Heart right ventricle (tissue), 16 donors: ENCODE measurements at regions not wholly inside any gene's neighbourhood (a gene's known extent, or its start where the extent isn't known, plus 50 kb on each side); places are given as distances from the start of the nearest gene placed in this dataset.

Experiments used
- ATAC-seq, 8 donors: fragments of 200-7000 bp; cut with Tn5 transposase; one replicate each; pipeline ENCODE4 v1.9.1; 2020; ENCODE audit warnings: mild to moderate bottlenecking in 8 of 8, moderate library complexity in 8 of 8, moderate number of reproducible peaks in 1 of 8
- DNase-seq, 2 donors: peaks; one replicate each; pipeline ENCODE4 v3.0.0-alpha.2; 2020
- H3K27ac ChIP-seq, 10 donors: fragments of 200-600 bp; sonication (generic) in 2 of 10; one replicate each; pipeline versions ENCODE4 v1.5.0 to v1.8.0; 2020 to 2022; ENCODE audit warnings: mild to moderate bottlenecking in 3 of 10
- H3K27me3 ChIP-seq, 7 donors: fragments of 200-600 bp; one replicate each; pipeline ENCODE4 v1.8.0; 2021 to 2022; ENCODE audit warnings: mild to moderate bottlenecking in 2 of 7
- H3K36me3 ChIP-seq, 9 donors: fragments of 200-600 bp; sonication (generic) in 1 of 9; one replicate each; pipeline versions ENCODE4 v1.5.0 to v1.8.0; 2020 to 2022; ENCODE audit warnings: mild to moderate bottlenecking in 2 of 9
- H3K4me1 ChIP-seq, 9 donors: fragments of 200-600 bp; sonication (generic) in 1 of 9; one replicate each; pipeline versions ENCODE4 v1.5.0 to v1.8.0; 2020 to 2022; ENCODE audit warnings: mild to moderate bottlenecking in 4 of 9
- H3K4me3 ChIP-seq, 10 donors: fragments of 200-600 bp; sonication (generic) in 2 of 10; one replicate each; pipeline versions ENCODE4 v1.5.0 to v1.8.0; 2020 to 2022; ENCODE audit warnings: mild to moderate bottlenecking in 7 of 10, moderate library complexity in 2 of 10
- H3K9me3 ChIP-seq, 11 donors: fragments of 200-600 bp in 10 of 11; sonication (generic) in 2 of 11; one replicate each; pipeline versions ENCODE4 v1.5.0 to v1.8.0; 2013 to 2022; ENCODE audit warnings: mild to moderate bottlenecking in 2 of 11, control low read depth in 1 of 11, moderate library complexity in 1 of 11
- CTCF ChIP-seq, 9 donors: fragments of 200-600 bp; sonication (generic) in 2 of 9; IDR thresholded peaks; one replicate each; pipeline versions ENCODE4 v1.5.0 to v1.8.0; 2021 to 2022; ENCODE audit warnings: antibody characterized with exemption in 9 of 9, mild to moderate bottlenecking in 5 of 9, moderate library complexity in 1 of 9
- WGBS, 2 donors: extraction: QIAGEN DNeasy Blood & Tissue Kit; methylation state at CpG; one replicate each; pipeline ENCODE4 v1.1.7; 2013; ENCODE audit warnings: inconsistent platforms in 1 of 2; 5-methylcytosine and 5-hydroxymethylcytosine counted together
- intact Hi-C, 10 donors: fragments of 100-400 bp; cut with DNase I; formaldehyde crosslinking; loops; one replicate each; pipeline versions ENCODE4 v1.11.1 to v1.14.2; 2022
- donor health status: Arrhythmogenic right ventricular cardiomyopathy.
- donor health status: ischemic (EF 13 %, LVEDD 7.1; RV severe dilation, severe dysfunction).
- donor health status: healthy with polysubstance abuse.
- donor health status: DM: no; HTN: yes; CAD: no.
- donor health status: DM: no; HTN: no; CAD: no.
- donor health status: ischemic (EF 25% LVEDD 6.9; RV normal size, moderate dysfunction).
- donor health status: ischemic (EF 25% LVEDD 5.7; RV mildly dilated, moderate dysfunction).
- donor health status: healthy.
- donor health status: DM: yes; HTN: yes; CAD: no.
- donor health status: Ischemic cardiomyopathy.
- donor health status: ischemic (EF 35%, LVEDD 5.7; RV mildly dilated, moderate dysfunction).
- donor health status: nonischemic (EF 11% LVEDD 7.7; RV severe dilation, severe dysfunction).
- donor health status: DM: yes; HTN: yes; CAD: no.
- donor health status: PGD.
- donor health status: ischemic (EF 29% LVEDD 5.4; RV normal size, mild dysfunction).
- donor health status: nonischemic (EF 23%, LVEDD 6.1; RV moderate dilation, normal function).

GRCh38 chr16:79286646-79287423 is 313.7 kb downstream of the MAF start:
- DNase-seq = peak in 1 of 2 donors; percentile 47
- 35 to 52% methylated on average over 22 of the region's 22 CpGs for WGBS, 2 donors

DNA sequence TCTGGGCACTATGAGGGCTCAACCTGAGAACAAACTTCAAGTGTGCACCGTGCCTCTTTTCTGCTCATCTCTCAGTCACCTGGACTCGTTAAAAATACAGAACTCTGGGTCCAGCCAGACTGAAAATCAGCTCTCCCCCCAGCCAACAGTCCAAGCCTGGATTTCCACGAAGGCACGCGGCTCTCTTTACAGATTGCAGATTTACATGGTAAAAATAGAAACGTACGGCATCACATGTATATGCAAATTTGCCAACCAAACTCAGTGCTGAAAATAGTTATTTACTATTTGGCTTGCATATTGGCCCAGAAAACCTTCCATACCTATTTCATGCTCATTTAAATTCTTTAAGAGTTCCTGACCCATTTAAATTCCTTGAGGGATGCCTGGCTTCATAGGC is 315.8 kb downstream of the MAF start:
- Histone ChIP-seq H3K4me1 (peaks cover 0 to 33% (median 12%) of the 10 kb centered on the region in 9 donors), H3K4me3 (no peak overlapping the region), H3K36me3 (no peaks in the 10 kb centered on the region), H3K27ac (peak overlapping the region in 2 of 10 donors; percentile 22 to 27), H3K9me3 (peaks cover 0 to 5% (median 0%) of the 10 kb centered on the region in 11 donors), H3K27me3 (peaks cover 0 to 3% (median 0%) of the 10 kb centered on the region in 7 donors)
- ATAC-seq (peak in 5 of 8 donors; percentile 49 to 81 (median 61)), DNase-seq (peak in 1 of 2 donors; percentile 21)
- TF ChIP-seq CTCF (IDR thresholded peaks at IDR 0.05) = no peak
- 31 to 45% methylated on average over 7 of the region's 7 CpGs for WGBS, 2 donors
- intact Hi-C loops = no loop called here

More at GRCh38 chr16:79286646-79287423, 313.7 kb downstream of the MAF start:
- peak overlapping the region in 7 of 10 donors; percentile 9 to 48 (median 38) for H3K4me3 ChIP-seq
- peaks cover 0 to 5% (median 0%) of the 10 kb centered on the region in 7 donors for H3K27me3 ChIP-seq
- peak overlapping the region in 3 of 10 donors; percentile 23 to 39 (median 30) for H3K27ac ChIP-seq
- H3K9me3 ChIP-seq = peaks cover 0 to 5% (median 0%) of the 10 kb centered on the region in 11 donors
- intact Hi-C loops = no loop called here
- peaks cover 0 to 33% (median 12%) of the 10 kb centered on the region in 9 donors for H3K4me1 ChIP-seq
- H3K36me3 ChIP-seq = no peaks in the 10 kb centered on the region
- TF ChIP-seq CTCF (IDR thresholded peaks at IDR 0.05) = no peak
- peak in 7 of 8 donors; percentile 18 to 91 (median 77) for ATAC-seq

DNA sequence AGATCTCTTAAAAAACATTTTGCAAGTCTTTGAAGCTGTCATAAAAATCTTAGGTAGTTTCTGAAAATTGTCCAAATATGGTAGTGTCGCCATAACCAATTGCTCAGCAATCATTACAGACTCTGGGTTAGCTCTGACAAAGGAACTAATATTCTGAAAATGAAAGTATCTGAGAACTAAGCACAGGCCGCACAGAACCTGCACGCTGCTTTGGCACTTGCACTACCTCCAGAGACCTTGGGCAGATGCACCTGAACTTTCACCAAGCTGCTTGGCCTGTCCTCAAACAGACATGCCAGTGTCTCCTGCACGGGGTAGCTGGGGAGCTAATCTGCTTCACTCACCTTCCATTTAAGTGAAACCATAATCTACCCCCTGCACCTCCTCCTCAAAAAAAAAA is 317.0 kb downstream of the MAF start:
- no peak for DNase-seq
- no peaks in the 10 kb centered on the region for H3K36me3 ChIP-seq
- no peak overlapping the region for H3K4me3 ChIP-seq
- no peak for ATAC-seq
- peaks cover 0 to 5% (median 0%) of the 10 kb centered on the region in 11 donors for H3K9me3 ChIP-seq
- 87 to 93% methylated on average over 4 of the region's 4 CpGs for WGBS, 2 donors
- peaks cover 0 to 33% (median 12%) of the 10 kb centered on the region in 9 donors for H3K4me1 ChIP-seq
- peaks cover 0 to 9% (median 0%) of the 10 kb centered on the region in 7 donors for H3K27me3 ChIP-seq
- intact Hi-C loops = no loop called here
- TF ChIP-seq CTCF (IDR thresholded peaks at IDR 0.05) = no peak
- no peak overlapping the region for H3K27ac ChIP-seq

- Histone ChIP-seq H3K36me3 (no peaks in the 10 kb centered on the region), H3K27me3 (peaks cover 0 to 9% (median 0%) of the 10 kb centered on the region in 7 donors), H3K9me3 (no peaks in the 10 kb centered on the region), H3K4me1 (peaks cover 0 to 33% (median 12%) of the 10 kb centered on the region in 9 donors), H3K27ac (no peak overlapping the region), H3K4me3 (no peak overlapping the region)
- no peak for TF ChIP-seq CTCF (IDR thresholded peaks at IDR 0.05)
- DNase-seq (no peak), ATAC-seq (no peak)
- intact Hi-C loops = no loop called here
- WGBS, 2 donors = 97 to 100% methylated on average over 2 of the region's 2 CpGs
Measured at GRCh38 chr16:79282806-79283205, 317.7 kb downstream of the MAF start.
